Hematopoietic multipotent progenitor cell treated with erythropoietin and hydrocortisone succinate and interleukin-3 and kit ligand, for 6 days (in vitro differentiated cells): ENCODE measurements at regions not wholly inside any gene's neighbourhood (a gene's known extent, or its start where the extent isn't known, plus 50 kb on each side); places are given as distances from the start of the nearest gene placed in this dataset.

Source experiments
- DNase-seq: peaks from one replicate; pipeline ENCODE4 v3.0.0-alpha.2; 2015

DNA sequence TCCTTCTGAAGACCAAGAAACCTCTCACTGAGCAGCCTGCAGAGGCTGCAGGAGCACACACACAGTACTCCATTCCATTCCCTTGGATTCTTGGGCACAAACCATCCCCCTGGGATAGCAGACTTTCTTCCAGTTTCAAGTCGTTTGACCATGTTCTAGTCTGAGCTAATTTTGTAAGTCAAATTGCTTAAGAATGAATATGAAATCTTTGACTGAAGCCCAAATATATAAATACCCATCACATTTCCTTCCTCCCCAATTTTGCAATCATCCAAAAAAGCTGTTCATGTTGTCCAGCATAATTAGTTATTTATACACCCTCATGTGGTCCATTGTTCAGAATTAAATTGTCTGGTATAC lies 231.2 kb upstream of the TPRG1 start:
- DNase-seq: no peak

DNA sequence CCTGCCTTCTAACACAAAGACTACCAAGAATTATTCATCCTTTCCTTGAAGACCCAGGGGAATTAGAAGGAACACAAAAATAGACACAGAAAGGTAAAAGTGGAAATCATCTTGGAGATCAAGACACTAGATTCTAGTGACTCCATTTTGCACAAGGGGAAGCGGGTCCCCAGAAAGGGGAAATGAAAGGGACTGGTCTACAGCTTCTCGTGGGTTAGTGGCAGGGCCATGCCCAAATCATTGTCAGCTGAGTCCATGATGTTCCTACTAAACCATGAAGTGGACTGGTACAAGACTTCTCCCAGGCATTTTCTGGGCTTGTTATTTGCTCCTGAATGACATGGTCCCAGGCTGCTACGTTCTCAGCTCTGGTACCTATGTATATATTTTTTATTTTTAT lies 230.7 kb upstream of the TPRG1 start:
- peak; percentile 17 for DNase-seq

DNA sequence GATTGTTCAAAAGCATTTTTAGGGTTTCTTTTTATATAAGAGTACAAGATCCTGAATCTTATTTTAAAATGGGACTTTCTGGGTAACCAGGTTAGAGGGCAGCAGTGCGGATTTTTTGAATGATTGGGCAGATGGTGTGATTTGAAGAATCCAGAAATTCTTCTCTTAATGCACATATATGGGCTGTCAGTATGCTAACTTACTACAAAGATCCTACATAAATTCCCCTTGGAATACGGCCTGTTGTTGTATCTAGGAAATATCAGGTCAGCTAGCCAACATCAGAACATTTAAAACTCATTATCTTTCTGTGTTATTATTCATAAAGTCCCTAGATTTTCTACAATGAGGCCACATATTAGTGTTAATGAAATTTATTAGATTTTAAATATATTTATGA lies 229.6 kb upstream of the TPRG1 start:
- no peak for DNase-seq

DNA sequence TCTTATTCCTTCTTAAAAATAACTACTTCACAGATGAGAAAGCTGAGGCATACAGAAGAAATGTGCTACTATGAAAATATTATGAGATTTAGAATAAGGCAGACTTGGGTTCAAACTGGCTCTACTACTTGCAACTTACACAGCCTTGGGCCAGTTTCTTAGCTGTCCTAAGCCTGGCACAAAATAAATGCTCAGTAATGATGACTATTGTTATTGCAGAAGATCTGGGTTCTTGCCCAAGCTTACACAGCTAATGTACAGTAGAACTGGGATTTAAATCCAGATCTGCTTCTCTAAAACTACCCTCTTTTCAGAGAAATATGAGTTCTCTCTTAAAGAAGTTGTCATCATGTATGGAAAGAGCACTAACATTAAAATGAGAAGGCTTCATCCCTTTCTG lies 228.2 kb upstream of the TPRG1 start:
- DNase-seq: no peak

DNA sequence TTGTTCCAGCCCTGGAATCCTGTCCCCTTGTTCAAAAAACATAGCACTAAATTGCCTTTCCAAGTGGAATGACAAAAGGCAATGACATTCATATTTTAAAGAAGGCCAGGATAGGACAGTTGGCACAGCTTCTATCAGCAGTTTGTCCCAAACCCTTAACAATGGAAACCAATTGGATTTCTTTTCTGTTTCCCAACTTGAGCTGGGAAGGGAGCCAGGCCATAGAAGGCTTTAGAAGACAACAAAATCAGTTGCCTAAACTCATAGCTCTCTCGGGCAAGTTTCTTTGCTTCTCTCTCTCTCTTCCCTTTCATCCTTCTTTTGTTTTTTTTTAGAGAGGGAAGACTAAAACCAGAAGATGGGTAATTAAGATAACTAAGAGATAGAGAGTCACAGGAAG lies 227.7 kb upstream of the TPRG1 start:
- no peak for DNase-seq

DNA sequence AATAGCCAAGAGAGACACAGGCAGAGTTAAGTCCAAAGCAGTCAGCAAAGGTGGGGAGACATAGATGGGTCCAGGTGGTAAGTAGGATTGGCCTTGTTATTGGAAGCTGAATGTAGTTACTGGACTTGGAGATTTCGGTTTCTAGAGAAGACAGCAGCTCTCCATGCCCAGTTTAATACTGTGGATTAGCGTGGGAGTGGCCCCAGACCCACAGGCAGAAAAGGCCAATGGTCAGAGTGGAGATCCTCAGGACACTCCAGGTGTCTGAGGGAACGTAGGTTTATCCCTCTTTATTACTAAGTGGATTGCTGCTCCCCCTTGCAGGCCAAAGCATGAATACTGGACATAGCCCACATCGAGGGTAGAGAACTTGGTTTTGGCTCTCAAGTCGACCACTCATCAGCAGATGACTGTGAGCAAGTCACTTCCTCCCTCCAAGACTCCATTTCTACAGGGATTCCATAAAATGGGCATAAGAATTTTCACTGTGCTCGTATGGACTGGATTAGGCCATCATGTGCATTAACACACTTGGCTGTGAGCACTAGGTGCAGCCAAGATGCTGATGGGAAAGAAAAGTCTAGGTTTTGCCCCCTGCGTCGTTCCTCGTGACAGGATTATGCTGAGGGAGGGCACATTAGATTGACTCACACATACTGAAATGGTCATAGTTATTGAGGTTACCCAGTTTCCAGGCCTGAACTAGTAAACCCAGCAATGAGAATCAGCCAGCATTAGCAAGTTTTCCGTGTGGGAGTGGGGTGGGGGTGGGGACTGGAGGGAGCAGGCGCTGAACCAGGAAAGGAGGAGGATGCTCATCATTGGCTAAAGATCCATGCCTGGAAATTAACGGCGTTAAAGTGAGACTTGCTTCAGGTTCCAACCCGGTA lies 225.2 kb upstream of the TPRG1 start:
- DNase-seq: no peak

DNA sequence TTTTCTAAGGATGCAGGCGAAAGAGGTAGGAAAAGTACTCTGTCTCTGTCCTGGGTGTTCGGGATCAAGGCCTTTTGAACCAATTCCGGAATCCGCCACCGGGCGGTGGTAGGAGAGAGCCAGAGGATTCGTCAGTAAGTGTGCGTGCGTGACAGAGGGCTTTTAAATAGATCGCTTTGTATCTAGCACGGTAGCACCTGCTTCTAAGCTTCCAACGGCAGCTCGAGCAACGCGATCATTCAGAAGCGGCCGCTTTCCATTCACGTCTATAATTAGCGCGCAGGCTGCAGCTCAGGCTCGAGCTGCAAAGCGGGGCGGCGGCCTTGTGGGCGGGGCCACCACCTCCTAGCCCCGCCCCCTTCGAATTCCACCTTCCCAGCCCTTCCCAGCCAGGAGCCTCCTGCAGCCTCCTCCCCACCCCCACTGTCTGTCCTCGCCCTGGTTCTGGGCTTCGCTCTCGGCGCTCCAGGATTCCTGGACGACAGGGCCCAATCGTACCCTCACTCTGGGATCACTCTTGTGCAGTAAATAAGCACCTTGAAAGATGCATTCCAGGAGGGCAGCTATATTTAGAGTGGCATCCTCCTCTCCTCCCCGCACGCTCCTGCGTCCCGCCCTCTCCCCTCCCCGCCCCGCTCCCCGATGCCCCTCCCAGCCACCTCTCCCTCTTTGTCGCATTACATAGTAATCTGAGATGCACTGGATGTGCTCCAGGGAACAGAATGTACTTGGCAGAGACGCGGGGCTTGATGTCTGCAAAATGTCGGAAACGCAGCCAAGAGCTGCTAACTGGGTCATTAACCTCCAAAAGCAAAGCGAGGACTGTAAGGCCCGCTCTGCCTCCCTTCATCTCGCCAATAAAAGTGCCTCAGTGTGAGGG lies 224.1 kb upstream of the TPRG1 start:
- peak; percentile 64 for DNase-seq

DNA sequence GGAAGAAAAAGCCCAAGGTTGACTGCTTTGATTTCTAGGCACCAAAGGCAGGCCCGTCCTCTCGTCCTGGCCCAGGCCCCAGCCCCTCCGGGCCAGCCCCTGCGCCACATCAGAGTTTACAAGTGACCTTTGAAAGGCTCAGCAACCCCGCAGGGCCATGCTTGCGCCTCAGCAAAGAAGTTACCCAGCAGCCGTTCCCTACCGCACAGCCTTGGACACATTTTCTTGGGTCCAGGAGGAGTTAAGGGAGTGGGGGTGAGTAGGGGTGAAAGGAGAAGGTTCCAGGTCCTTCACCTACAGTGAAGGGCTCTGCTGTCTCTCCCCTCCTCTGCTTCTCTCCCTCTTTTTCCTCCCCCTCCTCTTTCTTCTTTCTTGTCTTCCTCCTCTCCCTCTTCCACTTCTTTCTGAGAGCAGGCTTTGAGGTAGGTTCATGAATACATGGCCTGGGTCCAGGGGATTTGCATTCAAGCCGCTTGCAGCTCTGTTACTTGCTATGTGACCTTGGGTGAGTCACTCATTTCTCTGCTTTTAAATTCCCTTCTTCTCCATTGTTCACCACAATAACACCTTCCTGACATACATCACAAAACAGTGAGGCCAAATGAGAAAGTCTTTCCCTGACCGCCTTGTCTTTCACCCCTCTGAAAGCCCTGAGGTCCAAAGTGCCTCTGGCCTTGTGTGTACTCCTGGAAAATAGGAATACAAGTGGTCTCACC lies 223.3 kb upstream of the TPRG1 start:
- no peak for DNase-seq

DNA sequence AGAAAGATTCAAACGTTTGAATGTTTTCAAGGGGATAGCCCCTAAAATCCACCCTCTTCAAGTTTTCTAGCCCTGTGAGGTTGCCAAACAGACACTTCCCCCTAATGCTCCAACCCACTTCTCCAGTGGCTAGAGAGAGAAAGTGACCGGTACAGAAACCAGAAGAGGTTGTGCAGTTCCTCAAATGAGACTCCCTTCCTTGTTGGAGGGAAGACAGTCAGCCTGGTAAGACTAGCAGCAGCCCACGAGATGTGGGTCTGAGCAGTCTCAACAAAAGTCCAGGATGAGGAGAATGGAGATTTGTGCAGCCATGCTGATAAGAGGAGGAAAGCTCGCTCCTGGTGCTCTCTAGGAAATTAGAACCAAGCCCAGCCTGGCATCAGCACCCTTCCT lies 222.8 kb upstream of the TPRG1 start:
- DNase-seq: peak; percentile 52

DNA sequence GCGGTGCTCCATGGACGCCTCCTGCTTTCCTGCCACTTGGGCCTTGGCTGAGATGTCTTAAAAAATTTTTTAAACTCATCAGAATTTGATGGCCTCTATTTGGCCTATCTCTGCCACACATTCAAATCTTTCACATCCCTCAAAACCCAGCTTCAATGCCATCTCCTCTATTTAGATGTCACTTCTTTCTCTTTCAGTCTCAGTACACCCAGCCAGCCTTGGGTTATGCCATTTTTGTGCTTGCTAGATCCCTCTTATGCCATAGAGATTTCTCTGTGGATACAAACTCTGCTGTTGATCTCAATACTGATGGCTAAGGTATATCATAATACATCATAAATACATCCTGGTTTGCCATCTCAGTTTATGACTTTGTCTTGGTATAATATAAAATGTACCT lies 222.3 kb upstream of the TPRG1 start:
- DNase-seq: no peak

DNA sequence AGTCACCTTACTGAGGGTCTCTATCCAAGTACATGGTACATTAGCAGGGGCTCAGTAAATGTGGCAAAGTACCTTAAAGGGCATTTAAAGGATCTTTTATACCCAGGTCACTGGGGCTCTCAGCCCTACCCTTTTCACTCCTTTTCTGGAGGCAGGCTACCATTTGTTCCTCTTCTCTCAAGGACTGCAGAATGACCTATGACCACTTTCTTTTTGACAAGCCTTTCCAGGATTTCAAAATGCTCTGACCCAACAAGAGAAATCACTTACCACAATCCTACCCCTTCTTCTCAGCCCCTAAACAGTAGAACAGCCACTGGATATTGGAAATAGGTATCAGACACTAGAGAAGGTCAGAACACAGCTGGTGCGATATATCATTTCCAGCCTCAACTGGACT lies 221.8 kb upstream of the TPRG1 start:
- no peak for DNase-seq

DNA sequence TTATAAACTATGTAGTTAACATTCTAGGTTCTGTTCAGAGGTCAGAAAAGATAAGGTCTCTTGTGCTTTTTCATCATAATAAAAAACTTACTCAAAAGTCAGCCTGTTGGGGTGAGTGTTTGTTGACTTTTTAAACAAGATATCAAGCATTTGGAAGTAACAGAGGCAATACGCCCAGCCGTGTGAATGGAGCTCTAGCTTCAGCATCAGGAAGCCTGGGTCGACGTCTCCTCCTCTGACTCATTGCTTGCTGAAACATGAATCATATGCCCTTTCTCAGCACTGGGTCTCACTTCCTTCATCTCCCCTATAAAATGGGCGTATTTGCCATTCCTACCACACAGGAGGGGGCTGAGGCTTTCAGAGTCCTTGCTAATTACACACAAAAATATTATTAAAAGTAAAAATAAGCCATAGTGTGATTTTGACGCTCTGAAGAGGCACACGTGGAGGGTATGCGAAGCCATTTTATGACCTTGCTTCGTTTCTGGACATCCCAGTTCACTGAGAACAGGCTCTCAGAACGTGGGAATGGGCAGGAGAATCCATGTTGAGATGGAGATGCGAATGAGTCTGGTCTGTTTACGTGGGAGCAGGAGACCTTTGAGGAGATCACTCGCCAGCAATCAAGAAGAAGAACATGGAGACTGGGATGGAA lies 220.8 kb upstream of the TPRG1 start:
- DNase-seq: no peak

DNA sequence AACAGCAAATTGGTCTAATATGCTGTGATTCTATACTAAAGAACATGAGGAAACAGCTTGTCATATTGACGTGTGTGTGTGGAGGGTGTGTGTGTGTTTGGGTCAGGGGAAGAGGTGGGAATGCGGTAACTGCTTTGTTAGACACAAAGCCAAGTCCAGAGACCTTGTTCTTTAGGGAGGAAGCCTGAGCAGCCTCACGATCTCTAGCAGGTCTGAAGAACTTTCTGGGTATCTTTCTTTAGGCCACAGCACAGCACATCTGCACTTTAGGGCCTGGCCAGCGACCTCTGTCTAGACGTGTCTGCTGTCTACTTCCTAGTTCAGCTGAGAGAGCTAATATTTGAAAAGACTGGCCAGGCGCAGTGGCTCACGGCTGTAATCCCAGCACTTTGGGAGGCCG lies 220.0 kb upstream of the TPRG1 start:
- no peak for DNase-seq

DNA sequence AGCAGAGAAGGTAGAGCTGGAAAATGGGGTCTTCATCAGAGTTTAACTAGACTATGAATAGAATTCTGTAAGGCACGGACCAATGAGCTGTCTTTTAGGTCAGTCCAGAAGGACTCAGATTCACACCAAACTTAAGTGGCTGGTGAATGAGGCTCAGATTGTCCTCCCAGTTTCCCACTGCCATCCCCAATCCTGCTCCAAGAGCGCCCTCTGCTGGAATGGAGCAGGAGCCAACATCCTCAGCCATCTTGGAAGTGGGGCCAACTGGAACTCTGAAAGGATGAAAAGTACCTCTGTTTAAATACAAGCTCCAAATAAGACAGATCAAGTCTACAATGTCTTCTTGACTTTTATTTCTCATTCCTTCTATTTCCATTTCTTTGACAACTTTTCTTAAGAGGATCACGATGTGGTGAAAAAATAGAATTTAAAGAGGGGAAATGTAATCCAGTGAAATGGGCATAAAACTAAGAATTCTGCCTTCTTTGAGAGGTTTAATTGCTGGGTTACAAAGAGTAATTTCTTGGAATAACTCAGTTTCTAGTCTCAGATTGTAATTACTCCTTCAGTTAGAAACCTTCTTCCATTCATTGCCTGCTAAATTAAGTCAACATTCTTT lies 217.1 kb upstream of the TPRG1 start:
- DNase-seq: peak; percentile 84

DNA sequence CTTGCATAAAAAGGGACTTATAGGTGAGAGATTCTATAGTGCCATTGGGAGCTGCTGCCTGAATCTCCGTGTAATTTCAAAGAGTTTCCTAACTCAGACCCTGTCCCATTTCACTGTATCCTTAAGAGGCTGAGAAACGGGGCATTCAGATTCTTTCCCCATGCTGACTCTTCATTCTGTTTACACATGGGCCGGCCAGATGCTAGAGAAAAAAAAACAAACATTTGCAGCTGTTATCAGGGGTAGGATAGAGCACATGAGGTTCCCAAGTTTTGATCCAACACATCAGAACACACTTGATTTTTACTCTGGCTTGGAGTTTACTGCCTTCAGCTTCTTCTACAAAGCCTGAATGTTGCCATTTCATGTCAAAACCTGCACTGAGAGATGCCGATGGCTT lies 215.9 kb upstream of the TPRG1 start:
- no peak for DNase-seq

DNA sequence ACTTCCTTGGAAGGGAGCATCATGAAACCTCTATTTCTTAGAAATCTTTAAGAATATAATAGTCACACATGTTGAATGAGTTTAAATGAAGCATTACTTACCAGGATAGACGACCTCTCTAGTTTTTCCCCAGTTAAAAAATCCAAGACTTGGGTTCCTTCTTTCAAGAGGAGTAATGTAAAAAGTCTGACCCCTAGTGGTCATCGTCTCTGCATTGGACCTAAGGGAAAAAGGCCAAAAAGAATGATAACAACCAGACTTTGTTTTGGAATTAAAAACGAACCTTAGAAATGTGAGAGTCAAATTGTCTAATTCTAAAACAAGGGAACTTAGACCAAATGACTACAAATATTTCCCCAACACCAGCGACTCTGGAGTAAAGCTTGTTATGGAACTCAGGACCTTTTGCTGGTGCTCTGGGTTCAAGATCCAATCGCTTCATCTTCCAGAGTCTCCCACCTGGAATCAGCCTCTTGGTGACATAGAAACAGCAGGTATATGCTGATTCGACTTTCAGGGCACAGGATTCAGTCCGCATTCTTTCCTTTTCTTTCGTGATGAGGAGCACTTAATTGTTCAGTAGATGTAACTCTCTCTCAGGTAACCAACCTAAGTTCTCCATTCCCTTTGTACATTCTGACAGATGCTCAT lies 214.8 kb upstream of the TPRG1 start:
- DNase-seq: peak; percentile 85

DNA sequence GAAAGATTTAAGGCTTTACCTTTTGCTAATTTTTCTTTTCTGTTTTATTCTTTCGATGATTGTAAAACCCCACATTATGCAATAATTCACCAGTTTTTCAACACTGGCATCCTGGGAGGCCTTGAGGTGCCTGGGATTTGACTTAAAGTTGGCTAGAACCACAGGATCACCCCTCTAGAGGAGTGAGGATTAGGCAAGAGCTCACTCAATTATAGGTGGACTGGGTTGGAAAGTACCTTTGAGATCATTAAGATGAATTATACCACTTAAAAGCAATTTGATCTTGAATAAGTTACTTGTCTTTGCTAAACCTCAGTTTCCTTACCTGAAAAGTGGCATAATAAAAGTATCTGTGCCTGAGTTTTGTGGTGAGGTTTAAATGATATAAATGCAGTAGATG lies 212.8 kb upstream of the TPRG1 start:
- DNase-seq: no peak

DNA sequence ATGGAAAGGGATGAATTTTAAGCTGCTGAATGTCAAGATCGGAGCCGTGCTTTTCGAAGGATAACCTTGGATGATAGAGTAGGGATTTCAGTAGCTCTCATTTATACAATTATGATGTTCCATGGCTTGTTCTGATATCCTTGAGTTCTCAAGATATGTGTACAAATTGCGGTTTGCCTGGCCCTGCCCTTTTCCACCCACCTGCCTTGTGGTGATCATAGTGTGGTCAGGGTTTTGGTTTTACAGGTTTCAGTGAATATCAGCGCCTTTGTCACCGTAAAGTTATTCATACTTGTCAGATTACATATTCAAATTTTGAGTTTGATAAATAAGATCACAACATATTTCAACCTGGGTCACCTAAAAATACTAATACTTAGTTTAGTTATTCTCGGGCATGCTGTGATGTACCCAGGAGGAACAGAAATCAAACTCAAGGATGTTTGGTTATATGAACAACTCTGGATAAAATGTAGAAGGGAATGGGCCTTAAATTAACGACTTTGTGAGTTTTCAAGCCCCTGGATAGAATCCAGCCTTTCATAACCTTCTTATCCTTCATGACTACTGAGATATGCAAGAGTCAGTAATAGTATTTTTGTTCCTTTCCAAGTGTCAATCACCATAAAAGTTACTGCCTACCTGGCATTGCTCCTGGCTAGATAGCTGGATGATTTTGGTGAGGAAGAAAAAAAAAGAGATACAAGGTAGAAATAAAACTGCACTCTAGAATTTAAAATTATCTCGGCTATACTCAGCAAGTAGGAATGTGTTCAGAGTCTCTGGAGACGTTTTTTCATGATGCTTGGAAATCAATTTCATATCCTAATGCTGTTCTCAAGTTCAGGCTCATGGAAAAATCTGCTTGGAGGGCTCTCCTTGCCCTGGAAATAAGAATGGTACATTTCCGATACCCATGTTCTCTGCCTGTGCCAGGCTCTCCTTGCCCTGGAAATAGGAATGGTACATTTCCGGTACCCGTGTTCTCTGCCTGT lies 209.2 kb upstream of the TPRG1 start:
- no peak for DNase-seq

DNA sequence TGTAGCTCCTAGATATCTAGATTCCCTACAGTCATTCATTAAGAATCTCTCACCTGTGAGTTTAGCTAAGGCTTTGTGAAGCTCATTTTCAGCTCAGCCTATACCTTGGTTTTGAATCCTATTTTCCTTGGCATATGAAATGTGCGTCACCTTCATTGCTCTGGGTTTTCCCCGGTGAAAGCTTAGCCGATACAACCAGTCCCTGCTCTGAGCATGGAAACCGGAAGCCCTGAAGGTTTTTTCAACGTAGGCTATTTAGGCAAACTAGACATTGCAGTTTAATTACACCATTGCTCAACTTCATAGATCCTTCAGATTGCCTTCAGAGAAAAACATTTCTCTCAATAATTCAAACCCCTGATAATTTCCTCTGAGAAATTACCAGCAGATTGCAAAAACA lies 206.8 kb upstream of the TPRG1 start:
- no peak for DNase-seq

DNA sequence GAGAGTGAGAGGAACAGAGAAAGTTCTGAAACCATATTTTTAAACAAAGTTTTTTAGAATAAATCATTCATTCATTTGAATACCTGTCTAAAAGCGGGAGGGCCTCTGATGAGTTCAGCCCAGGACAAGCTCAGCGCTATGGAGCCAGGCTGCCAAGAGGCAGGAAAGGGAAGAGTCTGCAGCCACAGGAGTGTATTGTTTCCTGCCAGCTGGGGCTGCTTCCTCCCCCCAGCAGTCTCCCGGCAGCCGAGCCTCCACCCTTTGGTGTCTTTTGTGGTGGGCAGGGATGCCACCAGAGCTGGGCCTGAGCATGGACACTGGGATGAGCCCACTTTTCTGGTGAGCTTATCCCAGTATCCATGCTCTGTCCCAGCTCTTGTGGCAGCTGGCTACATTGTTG lies 199.5 kb upstream of the TPRG1 start:
- peak; percentile 36 for DNase-seq
